PFSK-1 (cell line): ENCODE measurements at regions not wholly inside any gene's neighbourhood (a gene's known extent, or its start where the extent isn't known, plus 50 kb on each side); places are given as distances from the start of the nearest gene placed in this dataset.

Experiments
- FOXP2 ChIP-seq: optimal IDR thresholded peaks from 2 replicates; pipeline ENCODE3; 2011; ENCODE audit warnings: borderline replicate concordance, control low read depth, inconsistent platforms; ENCODE audit not compliant: insufficient read depth; ENCODE audit errors: extremely low read length, extremely low read depth
- POLR2AphosphoS5 ChIP-seq: IDR thresholded peaks from 2 replicates; pipeline ENCODE4 v1.6.1; 2012; ENCODE audit warnings: low read depth, mild to moderate bottlenecking, control low read depth, low read length, moderate library complexity
- SIN3A ChIP-seq: IDR thresholded peaks from 2 replicates; pipeline ENCODE4 v1.6.1; 2012; ENCODE audit warnings: mild to moderate bottlenecking, low read length, moderate library complexity, borderline replicate concordance; ENCODE audit not compliant: insufficient read depth
- TAF1 ChIP-seq: IDR thresholded peaks from 2 replicates; pipeline ENCODE4 v1.6.1; 2012; ENCODE audit warnings: low read length, control low read depth, borderline replicate concordance; ENCODE audit not compliant: insufficient read depth
- TF ChIP-seq, protein P1 (sequence below), 2 experiments: IDR thresholded peaks; 2 replicates each; pipeline versions ENCODE4 v1.6.1 to v1.8.0; 2011 to 2012; ENCODE audit warnings: low read depth in 2 of 2, low read length in 2 of 2, control low read depth in 1 of 2, inconsistent platforms in 1 of 2, mild to moderate bottlenecking in 1 of 2, moderate library complexity in 1 of 2; ENCODE audit not compliant: insufficient read depth in 1 of 2

DNA sequence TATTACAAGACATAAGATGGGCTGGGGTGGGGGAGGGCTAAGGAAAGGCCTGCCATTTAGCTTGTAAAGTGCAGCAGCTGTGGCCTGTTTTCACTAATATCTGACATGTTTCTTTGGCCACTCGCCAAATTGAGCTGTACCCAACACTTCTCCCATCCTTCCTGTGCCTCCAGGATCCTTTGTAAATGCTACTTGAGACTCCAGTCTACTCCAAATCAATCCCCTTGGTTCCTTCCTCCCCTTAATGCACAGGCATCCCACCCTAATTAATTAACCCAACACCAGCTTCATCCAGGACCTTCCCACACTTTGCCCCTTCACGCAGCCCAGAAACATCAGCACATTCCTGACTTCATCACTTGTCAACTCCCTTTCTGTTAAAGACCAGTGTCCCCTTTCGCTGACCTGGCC, 55.0 kb upstream of the TCF21 start:
- TF ChIP-seq, protein P1, sequence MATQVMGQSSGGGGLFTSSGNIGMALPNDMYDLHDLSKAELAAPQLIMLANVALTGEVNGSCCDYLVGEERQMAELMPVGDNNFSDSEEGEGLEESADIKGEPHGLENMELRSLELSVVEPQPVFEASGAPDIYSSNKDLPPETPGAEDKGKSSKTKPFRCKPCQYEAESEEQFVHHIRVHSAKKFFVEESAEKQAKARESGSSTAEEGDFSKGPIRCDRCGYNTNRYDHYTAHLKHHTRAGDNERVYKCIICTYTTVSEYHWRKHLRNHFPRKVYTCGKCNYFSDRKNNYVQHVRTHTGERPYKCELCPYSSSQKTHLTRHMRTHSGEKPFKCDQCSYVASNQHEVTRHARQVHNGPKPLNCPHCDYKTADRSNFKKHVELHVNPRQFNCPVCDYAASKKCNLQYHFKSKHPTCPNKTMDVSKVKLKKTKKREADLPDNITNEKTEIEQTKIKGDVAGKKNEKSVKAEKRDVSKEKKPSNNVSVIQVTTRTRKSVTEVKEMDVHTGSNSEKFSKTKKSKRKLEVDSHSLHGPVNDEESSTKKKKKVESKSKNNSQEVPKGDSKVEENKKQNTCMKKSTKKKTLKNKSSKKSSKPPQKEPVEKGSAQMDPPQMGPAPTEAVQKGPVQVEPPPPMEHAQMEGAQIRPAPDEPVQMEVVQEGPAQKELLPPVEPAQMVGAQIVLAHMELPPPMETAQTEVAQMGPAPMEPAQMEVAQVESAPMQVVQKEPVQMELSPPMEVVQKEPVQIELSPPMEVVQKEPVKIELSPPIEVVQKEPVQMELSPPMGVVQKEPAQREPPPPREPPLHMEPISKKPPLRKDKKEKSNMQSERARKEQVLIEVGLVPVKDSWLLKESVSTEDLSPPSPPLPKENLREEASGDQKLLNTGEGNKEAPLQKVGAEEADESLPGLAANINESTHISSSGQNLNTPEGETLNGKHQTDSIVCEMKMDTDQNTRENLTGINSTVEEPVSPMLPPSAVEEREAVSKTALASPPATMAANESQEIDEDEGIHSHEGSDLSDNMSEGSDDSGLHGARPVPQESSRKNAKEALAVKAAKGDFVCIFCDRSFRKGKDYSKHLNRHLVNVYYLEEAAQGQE (IDR thresholded peaks at IDR 0.05; ENCODE audit: insufficient read depth in 1 of 2, low read depth in 2 of 2, low read length in 2 of 2), result peak in 1 of 2 experiments; percentile 52; a peak in 1 of 4 replicates
- TF ChIP-seq POLR2AphosphoS5 (no peak), FOXP2 (peak; percentile 32), SIN3A (no peak), TAF1 (no peak)

DNA sequence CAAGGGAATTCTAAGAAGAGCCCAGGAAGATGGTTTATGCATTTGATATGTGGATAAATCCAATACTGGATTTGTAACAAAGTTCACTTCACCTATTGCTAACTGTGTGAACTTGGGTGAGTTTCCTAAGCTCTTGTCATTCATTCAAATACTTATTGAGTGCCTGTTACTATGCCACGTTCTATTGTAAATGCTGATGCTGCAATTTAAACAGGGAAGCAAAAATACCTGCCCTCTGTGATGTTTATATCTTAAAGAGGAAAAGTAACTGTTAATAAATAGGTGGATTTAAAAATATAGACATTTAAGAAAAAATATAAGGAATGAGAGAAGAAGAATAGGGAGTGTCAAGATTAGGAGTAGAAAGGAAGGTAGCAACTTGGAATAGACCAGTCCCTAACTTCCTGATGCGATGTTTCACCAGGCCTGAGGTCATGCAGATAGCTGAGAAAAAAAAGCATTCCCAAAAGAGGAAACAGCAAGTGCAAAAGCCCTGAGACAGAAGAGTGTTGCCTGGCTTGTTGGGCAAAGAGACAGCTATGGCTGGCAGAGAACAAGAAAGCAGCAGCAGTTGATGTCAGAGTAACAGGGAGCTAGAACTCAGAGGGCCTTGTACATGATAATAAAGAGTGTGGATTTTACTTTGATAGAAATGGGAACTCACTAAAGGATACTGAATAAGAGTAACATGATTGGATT, 54.3 kb upstream of the TCF21 start:
- TF ChIP-seq TAF1 (no peak), FOXP2 (no peak), SIN3A (no peak)
- TF ChIP-seq, protein P1 (IDR thresholded peaks at IDR 0.05; ENCODE audit: insufficient read depth in 1 of 2, low read depth in 2 of 2, low read length in 2 of 2), result no peak

DNA sequence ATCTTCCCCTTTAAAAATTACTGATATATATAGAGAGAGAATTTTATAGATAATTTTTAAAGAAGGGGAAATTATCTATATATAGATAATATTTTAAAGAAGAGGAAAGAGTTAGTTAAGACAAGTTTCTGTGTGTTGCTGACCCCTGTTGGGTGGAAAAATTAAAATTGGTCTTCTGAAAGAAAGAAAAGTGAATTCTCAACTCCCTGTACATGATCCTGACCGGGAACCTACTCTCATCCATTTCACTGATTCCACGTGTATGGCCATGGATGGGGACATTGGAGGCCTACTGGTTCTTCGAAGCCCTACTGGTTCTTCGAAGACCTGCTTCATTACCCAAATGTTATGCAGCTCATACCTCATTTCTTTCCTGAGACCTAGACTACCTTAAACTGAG, 53.0 kb upstream of the TCF21 start:
- TF ChIP-seq FOXP2, result no peak
- TF ChIP-seq, protein P1 (IDR thresholded peaks at IDR 0.05; ENCODE audit: insufficient read depth in 1 of 2, low read depth in 2 of 2, low read length in 2 of 2), result no peak
- no peak for TF ChIP-seq SIN3A
- no peak for TF ChIP-seq POLR2AphosphoS5
- TF ChIP-seq TAF1, result no peak

DNA sequence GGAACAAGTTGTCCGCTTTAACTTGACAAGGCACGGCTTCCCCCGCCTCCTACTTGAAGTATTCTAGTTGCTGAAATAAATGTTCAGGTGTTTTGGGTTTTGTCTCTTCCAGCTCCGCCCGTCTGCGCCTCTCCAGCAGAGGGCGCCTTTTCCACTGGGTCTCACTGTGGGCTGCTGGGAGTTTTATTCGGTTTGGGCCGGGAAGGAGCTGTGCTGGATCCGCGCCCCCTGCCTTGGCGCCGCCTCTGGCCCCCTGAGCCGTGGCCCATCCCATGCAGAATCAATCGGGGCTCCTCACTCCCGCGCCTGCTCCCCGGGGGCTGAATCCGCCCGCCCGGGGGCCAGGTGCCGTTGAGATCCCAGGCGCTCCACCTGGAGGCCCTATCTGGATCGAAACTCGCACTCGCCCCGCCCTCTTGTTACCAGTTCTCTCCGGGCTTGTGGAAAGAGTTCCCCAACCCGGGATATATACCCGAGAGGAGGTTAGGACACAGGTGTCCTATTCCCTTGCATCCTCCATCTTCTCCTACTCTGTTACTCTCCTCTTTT, 51.0 kb upstream of the TCF21 start:
- TF ChIP-seq SIN3A, result no peak
- TF ChIP-seq, protein P1 (IDR thresholded peaks at IDR 0.05; ENCODE audit: insufficient read depth in 1 of 2, low read depth in 2 of 2, low read length in 2 of 2), result peak in 1 of 2 experiments; percentile 26; a peak in 1 of 4 replicates
